Fibroblast of skin of left biceps (primary cell): ENCODE measurements at regions not wholly inside any gene's neighbourhood (a gene's known extent, or its start where the extent isn't known, plus 50 kb on each side); places are given as distances from the start of the nearest gene placed in this dataset.
"Not testable (repeated sequence)": the region's sequence is repeated elsewhere in the genome, so short reads cannot be mapped to it uniquely, and the experiment has no call there.

Experiments
- DNase-seq, 2 experiments: peaks; one replicate each; pipeline ENCODE4 v3.0.0-alpha.2; 2013; ENCODE audit warnings: low read depth in 2 of 2

DNA sequence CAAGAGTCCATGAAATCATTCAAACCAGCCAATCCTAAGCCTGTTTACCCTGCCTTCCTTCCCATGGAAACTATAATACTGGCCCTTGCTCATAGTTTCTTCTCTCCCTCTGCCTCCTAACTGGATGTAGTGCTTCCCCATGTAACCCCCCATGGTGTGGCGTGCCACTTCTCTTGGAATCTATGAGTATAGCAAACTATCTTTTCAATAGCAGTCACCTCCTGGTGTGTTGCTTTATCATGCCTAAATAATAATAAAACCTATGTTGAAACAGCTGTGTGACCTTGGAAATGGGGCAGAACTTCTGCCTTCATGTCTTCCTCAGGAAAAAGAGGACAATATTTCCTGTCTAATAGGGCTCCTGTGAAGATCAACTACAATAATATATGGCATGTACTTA lies 234.8 kb upstream of the EDNRA start:
- no peak for DNase-seq

DNA sequence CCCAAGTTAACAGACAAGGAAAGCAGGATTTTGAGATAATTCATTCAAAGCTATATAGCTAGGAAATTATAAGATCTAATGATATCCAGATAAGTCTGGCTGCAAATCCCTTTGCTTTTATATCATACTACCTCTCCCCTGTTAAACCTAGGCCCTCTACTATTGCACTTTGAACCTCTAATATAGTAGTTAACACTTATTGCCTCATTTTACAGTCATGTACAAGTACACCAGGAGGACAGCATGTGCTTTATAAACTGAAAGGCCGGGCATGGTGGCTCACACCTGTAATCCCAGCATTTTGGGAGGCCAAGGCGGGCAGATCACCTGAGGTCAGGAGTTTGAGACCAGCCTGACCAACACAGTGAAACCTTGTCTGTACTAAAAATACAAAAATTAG lies 234.4 kb upstream of the EDNRA start:
- not testable (repeated sequence) for DNase-seq

DNA sequence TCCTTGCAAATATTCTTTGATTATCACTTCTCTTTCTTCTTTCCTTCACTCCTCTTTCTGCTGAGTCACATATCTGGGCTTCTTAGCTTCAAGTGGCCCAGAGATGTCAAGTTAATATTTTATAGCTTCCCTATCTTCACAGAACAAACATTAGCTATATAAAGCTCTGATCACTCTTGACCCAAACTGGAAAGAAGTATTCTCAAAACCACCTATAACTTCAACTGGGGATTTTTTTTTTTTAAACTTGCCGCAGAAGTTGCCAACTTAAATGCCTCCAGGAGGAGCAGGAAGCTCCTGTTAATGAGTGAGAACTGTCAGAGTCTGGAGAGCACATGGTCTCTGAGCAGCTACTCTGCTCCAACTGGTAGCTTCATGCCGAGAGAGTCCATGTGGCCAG lies 233.3 kb upstream of the EDNRA start:
- DNase-seq: no peak

DNA sequence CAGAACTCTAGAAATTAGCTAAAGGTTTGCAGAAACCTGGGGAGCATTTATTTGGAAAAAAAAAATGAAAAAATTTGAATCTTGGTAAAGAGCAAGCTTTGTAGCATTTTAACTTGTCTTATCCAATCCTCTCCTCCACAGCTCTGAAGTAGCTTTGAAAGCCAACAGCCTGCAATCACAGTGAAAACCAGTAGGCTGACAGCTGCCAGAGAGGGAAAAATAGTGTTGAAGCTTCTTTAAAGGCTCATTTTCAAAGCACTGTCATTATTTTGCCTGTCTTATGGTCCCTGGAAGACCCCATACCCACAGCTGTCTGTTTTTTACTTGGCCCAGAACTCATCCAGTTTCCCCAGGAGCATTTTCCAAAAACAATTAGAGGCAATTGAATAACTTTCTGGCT lies 230.8 kb upstream of the EDNRA start:
- no peak for DNase-seq

DNA sequence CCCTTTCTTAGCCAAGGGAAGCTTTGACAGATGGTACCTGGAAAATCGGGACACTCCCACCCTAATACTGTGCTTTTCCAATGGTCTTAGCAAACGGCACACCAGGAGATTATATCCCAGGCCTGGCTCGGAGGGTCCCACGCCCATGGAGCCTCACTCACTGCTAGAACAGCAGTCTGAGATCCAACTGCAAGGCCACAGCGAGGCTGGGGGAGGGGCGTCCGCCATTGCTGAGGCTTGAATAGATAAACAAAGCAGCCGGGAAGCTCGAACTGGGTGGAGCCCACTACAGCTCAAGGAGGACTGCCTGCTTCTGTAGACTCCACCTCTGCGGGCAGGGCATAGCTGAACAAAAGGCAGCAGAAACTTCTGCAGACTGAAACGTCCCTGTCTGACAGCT lies 225.6 kb upstream of the EDNRA start:
- not testable (repeated sequence) for DNase-seq

DNA sequence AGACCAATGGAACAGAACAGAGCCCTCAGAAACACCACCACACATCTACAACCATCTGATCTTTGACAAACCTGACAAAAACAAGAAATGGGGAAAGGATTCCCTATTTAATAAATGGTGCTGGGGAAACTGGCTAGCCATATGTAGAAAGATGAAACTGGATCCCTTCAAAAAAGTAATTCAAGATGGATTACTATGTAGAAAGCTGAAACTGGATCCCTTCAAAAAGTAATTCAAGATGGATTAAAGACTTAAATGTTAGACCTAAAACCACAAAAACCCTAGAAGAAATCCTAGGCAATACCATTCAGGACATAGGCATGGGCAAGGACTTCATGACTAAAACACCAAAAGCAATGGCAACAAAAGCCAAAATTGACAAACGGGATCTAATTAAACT lies 221.6 kb upstream of the EDNRA start:
- DNase-seq: not testable (repeated sequence)

DNA sequence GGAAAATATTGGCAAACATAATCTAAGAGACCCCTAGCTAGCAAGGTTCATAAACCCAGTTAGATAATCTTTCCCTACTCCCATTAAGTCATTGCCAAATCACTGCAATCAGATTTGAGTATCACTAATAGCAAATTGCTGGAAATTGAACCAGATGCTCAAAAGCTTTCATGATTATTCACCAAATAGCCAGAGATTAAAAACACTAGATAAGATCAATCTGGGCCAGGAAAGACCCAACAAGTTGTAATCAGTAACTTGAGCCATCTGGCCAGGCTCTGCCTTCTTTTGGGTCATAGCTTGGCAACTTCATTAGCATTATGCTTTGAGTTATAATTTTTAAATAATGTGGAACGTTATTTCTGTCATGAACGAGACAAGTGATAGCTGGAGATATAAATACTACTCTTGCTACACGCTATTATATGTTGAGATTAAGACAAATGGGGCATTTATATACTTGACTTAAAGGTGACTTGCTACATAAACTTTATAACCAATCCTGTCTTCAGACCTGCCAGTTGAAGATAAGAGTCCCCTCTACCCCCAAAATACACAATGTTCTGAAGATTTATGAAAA lies 196.6 kb upstream of the EDNRA start:
- no peak for DNase-seq

DNA sequence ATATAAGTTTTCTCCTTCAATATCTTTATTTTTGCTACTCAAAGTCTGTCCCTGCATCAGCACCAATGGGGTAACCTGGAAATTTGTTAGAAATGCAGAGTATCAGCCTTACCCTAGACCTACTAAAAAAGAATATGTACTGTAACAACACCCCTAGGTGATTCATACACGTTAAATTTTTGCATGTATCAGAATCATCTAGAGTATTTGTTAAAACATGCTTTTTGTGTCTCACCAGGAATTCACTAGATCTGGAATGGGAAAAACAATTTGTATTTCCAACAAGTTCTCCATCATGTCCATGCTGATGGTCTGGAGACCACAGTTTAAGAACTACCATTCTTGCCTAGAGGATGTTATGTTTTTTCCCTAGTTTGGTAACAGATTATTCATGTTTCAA lies 196.0 kb upstream of the EDNRA start:
- DNase-seq: no peak

DNA sequence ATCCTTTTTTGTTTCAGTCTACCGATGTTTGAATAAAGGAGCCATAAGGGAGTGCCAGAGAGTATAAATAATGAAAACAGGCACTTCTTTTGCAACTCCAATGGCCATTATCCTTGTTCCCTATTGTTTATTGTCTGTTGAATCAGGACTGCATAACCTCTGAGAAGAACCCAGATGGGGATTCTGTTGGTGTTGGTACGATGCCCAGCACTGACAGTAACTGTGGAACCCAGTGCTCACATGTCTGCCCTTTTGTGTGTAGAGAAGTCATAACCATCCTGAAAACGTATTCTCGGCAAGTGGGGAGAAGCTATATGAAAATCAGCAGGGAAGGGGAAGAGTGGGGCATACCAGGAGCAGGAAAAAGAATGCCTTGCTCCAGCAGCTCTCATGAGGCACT lies 195.1 kb upstream of the EDNRA start:
- DNase-seq: no peak

DNA sequence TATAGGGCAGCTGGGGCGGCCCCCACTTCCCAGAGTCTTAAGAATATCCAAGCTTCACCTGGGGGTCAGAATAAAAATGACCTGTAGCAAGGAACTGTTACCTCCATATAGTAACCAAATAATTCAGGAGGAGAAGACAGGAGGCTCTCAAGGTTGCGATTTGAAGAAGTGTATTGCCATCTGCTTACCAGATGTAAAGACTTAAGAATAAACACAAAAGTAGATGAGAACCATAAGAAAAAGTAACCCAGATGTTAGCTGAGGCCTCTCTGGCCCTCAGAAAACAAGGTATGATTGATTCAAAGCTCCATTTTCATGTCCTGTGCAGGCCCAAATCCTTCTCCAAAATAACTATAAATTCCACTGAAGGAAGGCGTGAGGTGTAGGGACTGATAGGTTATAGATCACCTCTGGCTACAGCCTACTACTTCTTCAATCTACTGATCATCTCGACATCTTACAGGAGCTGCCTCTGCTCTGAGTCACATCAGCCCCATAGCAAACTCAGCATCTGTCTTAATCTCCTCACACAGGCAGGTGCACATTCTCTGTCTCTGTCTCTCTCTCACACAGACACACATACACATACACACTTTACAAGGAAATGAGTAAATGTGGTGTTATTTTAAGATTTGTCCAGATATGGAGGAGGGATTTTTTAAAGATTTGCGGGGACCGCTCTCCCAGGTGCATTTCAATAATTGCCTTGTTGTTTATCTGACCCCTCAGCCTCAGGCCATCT lies 193.9 kb upstream of the EDNRA start:
- DNase-seq: no peak

DNA sequence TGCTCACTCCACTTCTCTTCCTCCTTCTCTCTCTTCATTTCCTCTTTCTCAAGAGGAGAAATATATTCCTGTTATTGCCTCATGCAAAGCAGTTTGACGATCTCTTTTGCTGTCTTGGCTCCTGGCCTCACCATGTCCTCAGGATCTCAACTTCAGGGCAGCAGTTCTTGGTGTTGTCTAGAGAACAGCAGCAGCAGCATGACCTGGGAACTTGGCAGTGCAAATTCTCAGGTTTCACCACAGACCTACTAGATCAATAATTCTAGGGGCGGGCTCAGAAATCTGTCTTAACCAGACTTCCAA lies 193.4 kb upstream of the EDNRA start:
- no peak for DNase-seq

DNA sequence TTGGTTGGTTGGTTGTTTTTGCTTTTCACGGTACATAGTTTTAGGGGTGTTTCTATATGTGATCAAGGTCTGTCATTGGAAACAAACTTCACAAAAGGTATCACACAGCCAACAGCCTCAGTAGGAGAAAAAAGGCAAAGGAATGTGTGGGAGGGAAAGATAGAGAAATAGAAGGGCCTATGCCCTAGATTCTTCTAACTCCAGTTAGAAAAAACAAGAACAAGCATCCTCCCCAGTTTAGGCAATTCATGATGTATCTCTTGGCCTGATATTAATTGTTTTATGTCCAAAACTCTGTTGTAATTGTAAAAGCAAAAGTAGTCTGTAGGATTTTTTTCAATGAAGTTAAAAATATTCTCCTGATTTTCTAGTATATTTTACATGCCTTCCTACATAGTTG lies 192.4 kb upstream of the EDNRA start:
- no peak for DNase-seq

DNA sequence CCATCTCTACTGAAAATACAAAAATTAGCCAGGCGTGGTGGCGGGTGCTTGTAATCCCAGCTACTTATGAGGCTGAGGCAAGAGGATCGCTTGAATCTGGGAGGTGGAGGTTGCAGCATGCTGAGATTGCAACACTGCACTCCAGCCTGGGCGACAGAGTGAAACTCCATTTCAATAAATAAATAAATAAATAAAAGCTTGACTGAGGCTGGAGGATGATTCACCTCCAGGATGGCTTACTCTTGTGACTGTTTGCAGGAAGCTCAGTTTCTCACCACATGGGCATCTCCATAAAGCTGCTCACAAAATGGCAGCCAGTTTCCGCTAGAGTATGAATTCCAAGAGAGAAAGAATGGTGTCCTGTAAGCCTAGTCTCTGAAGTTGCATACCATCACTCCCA lies 191.7 kb upstream of the EDNRA start:
- DNase-seq: no peak

DNA sequence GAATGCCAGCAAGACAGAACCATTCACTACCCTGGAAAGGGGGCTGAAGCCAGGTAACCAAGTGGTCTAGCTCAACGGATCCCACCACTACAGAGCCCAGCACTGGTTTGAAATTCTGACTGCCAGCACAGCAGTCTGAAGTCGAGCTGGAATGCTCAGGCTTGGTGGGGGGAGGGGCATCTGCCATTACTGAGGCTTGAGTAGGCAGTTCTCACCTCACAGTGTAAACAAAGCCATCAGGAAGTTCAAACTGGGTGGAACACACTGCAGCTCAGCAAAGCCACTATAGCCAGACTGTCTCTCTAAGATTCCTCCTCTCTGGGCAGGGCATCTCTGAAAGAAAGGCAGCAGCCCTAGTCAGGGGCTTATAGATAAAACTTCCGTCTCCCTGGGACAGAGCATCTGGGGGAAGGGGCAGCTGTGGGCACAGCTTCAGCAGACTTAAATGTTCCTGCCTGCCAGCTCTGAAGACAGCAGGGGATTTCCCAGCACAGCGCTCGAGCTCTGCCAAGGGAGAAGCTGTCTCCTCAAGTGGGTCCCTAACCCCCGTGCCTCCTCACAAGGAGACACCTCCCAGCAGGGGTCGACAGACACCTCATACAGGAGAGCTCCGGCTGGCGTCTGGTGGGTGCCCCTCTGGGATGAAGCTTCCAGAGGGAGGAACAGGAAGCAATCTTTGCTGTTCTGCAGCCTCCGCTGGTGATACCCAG lies 188.1 kb upstream of the EDNRA start:
- not testable (repeated sequence) for DNase-seq

DNA sequence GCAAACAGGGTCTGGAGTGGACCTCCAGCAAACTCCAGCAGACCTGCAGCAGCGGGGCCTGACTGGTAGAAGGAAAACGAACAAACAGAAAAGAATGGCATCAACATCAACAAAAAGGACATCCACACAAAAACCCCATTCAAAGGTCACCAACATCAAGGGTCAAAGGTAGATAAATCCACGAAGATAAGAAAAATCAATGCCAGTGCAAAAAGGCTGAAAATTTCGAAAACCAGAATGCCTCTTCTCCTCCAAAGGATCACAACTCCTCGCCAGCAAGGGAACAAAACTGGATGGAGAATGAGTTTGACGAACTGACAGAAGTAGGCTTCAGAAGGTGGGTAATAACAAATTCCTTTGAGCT lies 187.6 kb upstream of the EDNRA start:
- DNase-seq: not testable (repeated sequence)

DNA sequence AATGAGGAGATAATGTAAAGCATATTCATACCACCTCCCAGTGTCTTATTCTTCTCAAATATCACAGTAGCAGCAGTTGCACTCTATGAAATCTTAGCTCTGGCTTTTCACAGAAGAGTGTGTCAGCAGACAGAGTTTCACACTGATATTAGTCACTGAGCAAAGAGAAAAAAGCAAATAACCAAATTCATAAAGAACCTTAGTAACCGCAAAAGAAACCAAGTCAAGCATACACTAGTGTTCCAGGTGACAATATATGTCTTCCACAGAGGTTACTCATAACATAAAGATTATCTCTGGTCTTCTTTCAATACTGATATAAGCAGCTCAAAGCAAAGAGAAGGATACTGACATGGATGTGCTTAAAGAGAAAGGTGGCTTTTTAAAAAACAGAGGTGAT lies 181.7 kb upstream of the EDNRA start:
- DNase-seq: no peak

DNA sequence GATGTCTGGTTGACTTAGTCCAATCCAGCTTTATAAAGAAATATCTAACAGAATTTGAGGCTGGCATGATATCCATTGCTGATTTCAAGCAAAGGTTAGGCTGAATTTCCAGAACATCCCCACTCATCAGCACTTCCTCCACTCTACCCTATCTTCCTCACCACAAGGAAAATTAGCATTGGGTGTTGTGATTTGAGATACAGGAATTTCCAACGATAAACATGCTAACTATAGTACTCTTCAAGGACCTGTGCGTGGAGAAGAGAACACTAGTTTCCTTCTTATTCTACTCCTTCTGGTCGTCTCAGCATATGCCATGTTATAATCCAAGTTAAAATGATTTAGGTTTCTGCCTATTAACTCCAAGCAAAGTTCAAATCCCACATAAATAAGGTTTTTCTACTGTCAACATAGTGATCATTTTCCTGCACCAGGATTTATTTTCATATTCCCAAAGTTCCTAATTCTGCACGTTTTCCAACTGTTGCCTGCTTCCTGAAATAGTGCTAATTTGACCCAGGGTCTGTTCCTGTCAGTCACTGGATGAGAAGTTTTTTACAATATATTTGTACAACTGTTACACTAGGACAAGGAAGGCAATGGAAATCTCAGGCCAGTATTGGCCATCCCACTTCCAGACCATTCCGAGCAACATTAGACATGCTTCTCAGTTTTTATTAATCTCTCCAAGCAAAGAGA lies 177.6 kb upstream of the EDNRA start:
- DNase-seq: no peak

DNA sequence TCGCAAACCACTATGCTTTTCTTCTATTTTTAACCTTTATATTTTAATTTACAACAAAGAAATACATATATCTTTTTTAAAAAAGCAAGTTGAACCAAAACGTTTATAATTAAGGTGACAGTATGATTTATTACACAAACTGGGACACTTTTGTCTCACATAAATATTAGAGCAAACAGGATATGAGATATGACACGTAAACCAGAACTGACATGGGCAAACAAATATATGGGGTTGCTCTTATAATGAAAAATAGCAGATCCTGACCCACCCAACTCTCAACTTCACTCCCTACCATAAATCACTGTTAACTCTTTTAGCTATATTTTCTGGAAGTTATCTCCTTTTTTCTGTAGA lies 177.0 kb upstream of the EDNRA start:
- no peak for DNase-seq

DNA sequence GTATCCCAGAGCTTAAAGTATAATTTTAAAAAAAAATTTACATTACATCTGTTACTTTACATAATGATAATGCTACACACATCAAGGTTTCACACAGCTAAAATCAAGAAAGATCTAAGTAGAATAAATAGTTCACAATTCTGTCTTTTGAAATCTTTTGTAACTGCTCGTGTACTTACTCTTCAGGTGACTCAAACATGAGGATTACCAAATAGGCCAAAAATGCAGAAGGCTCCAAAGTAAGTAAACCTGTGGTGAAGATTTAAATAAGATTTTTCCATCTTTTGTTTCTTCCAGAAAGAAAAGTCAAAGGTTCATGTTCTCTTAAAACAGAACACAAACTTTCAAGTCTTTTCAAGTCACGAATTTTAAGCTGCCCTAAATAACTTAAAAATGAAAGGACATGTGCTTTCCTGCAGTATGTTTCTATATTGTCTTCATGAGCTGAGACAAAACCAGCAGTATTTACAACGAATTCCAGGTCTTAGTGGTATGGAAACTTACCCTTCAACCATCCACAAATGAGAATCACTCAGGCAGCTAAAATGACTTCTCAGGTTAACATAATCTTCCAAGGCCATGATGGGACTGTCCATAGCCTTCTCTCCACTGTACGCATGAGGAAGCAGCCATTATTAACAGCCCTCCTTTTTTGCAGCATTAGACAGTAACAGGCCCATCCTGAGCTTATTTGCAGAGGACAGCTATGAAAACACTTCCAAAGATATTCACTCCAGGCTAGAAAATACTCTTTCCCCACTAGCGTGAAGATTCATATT lies 172.8 kb upstream of the EDNRA start:
- no peak for DNase-seq

DNA sequence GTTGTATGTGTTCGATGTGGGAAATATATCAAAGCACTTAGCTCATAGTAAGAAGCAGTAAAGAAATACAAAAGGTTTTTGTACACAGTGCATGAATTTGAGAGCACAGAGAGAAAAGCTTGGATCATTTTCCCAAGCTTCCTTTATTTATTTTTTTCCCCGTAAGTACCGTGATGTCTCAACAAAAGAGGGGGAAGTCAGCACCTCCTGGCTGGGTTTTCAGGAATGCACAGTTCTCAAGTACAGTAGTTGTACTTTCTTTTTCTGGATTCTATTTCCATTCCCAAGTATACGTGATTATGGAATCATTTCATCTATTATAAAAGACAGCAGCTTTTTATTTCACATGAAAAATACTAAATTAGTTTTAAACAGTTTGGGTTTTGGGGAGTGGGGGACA lies 171.5 kb upstream of the EDNRA start:
- no peak for DNase-seq

DNA sequence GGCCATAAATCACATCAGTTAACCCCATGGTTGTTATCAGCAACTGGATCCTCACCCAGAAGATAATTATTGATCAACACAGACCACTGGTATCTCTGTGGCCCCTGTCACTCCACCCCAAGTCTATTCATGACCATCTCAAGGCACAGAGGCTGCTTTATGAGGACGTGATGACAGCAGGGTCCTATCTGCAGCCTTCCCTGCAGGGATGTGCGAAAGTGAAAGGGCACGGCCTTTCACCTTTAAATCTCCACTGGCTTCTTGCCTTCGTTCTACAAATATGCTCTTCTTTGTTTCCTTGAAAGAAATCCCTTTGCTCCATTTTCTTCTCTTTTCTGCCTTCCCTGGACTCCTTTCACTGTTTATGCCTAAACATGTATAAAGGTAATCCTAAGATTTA lies 170.6 kb upstream of the EDNRA start:
- no peak for DNase-seq

DNA sequence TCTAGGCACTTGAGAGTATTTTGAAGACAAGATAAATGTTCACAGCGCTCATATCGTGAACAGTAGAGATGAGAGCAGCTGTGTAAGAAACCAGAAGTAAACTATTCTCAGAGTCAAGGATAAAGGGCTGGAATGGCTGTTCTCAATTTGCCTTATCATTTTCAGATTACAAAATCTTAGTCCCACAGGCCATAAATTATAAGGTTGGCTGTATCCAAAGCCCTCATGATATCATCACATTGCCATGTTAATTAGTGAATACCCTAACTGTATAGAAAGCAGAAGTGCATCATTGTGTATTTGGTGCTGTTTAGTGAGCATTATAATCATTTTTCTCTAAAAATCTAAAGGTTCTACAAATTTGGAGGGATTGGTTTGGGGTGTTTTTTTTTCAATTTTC lies 168.9 kb upstream of the EDNRA start:
- DNase-seq: no peak
